ENCODE measurements at regions not wholly inside any gene's neighbourhood (a gene's known extent, or its start where the extent isn't known, plus 50 kb on each side); places are given as distances from the start of the nearest gene placed in this dataset.

- no peak overlapping the region for H3K4me2 ChIP-seq (ENCODE audit: low read length)
- H3K27me3 ChIP-seq (ENCODE audit: insufficient read depth, low read length): 0 out of 2 replicates have a peak, but pooled peaks cover 5% of the 10 kb centered on the region
- no peak overlapping the region for H2AFZ ChIP-seq (ENCODE audit: low read depth, low read length, poor library complexity, severe bottlenecking)
- H3K9ac ChIP-seq (ENCODE audit: low read length): no peak overlapping the region
- H3K36me3 ChIP-seq (ENCODE audit: control insufficient read depth in 1 of 2, insufficient read depth in 2 of 2, low read length in 2 of 2): no peaks in the 10 kb centered on the region
- no peaks in the 10 kb centered on the region for H3K4me1 ChIP-seq (ENCODE audit: control insufficient read depth in 1 of 2, insufficient read depth in 2 of 2, low read length in 2 of 2)
- no peak for ATAC-seq
- RAD21 ChIA-PET (ENCODE audit: low non-redundant PET in 1 of 2, low total read pairs in 2 of 2, uncharacterized antibody in 2 of 2, unreplicated experiment in 2 of 2): no interaction called here
- POLR2A ChIA-PET: no interaction called here
- H3K9me2 ChIP-seq (ENCODE audit: insufficient read depth): no peaks in the 10 kb centered on the region
- BruUV-seq (replicated peaks): no TSS peak
- no peak overlapping the region for H3K27ac ChIP-seq (ENCODE audit: low read depth, low read length)
- H3K79me2 ChIP-seq (ENCODE audit: insufficient read depth, low read length): no peaks in the 10 kb centered on the region
- no peaks in the 10 kb centered on the region for H4K20me1 ChIP-seq (ENCODE audit: insufficient read depth)
- no peak overlapping the region for H3K4me3 ChIP-seq (replicated peaks in 1 of 2; ENCODE audit: low read depth in 1 of 2, low read length in 2 of 2)
- CTCF ChIA-PET: no interaction called here
- H3K9me3 ChIP-seq (ENCODE audit: control insufficient read depth in 1 of 2, insufficient read depth in 1 of 2, low read depth in 1 of 2, low read length in 2 of 2): no peaks in the 10 kb centered on the region
- intact Hi-C loops (cut with micrococcal nuclease): no loop called here
- DNase-seq (ENCODE audit: low read depth, low spot score): no peak
- TF ChIP-seq ELF1 (IDR thresholded peaks at IDR 0.05; ENCODE audit: borderline replicate concordance, low read depth): no peak
- TF ChIP-seq ATF3 (IDR thresholded peaks at IDR 0.05): no peak
- no peak for TF ChIP-seq EZH2 (IDR thresholded peaks at IDR 0.05)
- TF ChIP-seq CBX3 (IDR thresholded peaks at IDR 0.05; ENCODE audit: low read depth): no peak
- no peak for TF ChIP-seq ZNF274 (IDR thresholded peaks at IDR 0.05; ENCODE audit: low read depth, low read length)
- TF ChIP-seq CTCF (IDR thresholded peaks at IDR 0.05 in 2 of 3, conservative IDR thresholded peaks at IDR 0.05 in 1 of 3; ENCODE audit: borderline replicate concordance in 1 of 3, insufficient read depth in 1 of 3, low read depth in 2 of 3, low read length in 2 of 3): no peak
- TF ChIP-seq JUND (IDR thresholded peaks at IDR 0.05): no peak
- no peak for TF ChIP-seq SRF (IDR thresholded peaks at IDR 0.05; ENCODE audit: low read depth)
- TF ChIP-seq MAX (IDR thresholded peaks at IDR 0.05): no peak
- no peak for TF ChIP-seq YY1 (IDR thresholded peaks at IDR 0.05; ENCODE audit: extremely low read depth, insufficient replicate concordance, low read depth, low read length)
- no peak for TF ChIP-seq ZFX (IDR thresholded peaks at IDR 0.05)
- no peak for TF ChIP-seq ZBTB33 (IDR thresholded peaks at IDR 0.05; ENCODE audit: extremely low read depth, insufficient replicate concordance, low read length)
- TF ChIP-seq RAD21 (IDR thresholded peaks at IDR 0.05; ENCODE audit: low read depth): no peak
- no peak for TF ChIP-seq CEBPB (IDR thresholded peaks at IDR 0.05; ENCODE audit: low read depth)
- no peak for TF ChIP-seq FOSL1 (IDR thresholded peaks at IDR 0.05; ENCODE audit: low read depth)
- no peak for TF ChIP-seq EGR1 (IDR thresholded peaks at IDR 0.05; ENCODE audit: low read depth)
- no peak for TF ChIP-seq POLR2A (IDR thresholded peaks at IDR 0.05; ENCODE audit: borderline replicate concordance, extremely low read depth, insufficient read depth, insufficient read length)
- TF ChIP-seq TCF7L2 (IDR thresholded peaks at IDR 0.05; ENCODE audit: borderline replicate concordance, extremely low read depth, insufficient read depth, insufficient read length): no peak
- no peak for TF ChIP-seq EZH2phosphoT487 (IDR thresholded peaks at IDR 0.05; ENCODE audit: borderline replicate concordance)
- no peak for TF ChIP-seq POLR2AphosphoS5 (IDR thresholded peaks at IDR 0.05; ENCODE audit: low read depth, low read length)
Observed at GRCh38 chr5:67353500-67354450, 157.2 kb upstream of the CD180 start.
